Liver (tissue), 8 donors: ENCODE measurements at regions not wholly inside any gene's neighbourhood (a gene's known extent, or its start where the extent isn't known, plus 50 kb on each side); places are given as distances from the start of the nearest gene placed in this dataset.
"Not testable (repeated sequence)": the region's sequence is repeated elsewhere in the genome, so short reads cannot be mapped to it uniquely, and the experiment has no call there.

Experiments used
- DNase-seq: peaks from one replicate; pipeline ENCODE4 v3.0.0-alpha.2; 2017; ENCODE audit warnings: low spot score
- H3K27ac ChIP-seq, 2 donors: one replicate each; pipeline ENCODE4 v1.7.0; 2013; ENCODE audit warnings: inconsistent platforms in 2 of 2, low read length in 2 of 2, control low read depth in 1 of 2, low read depth in 1 of 2, mild to moderate bottlenecking in 1 of 2
- H3K27me3 ChIP-seq, 4 donors: one replicate each; pipeline versions ENCODE4 v1.6.1 to v1.7.0; 2013; ENCODE audit warnings: low read length in 3 of 4, inconsistent platforms in 1 of 4, mild to moderate bottlenecking in 1 of 4, moderate library complexity in 1 of 4; ENCODE audit not compliant: control insufficient read depth in 4 of 4, insufficient read depth in 4 of 4
- H3K36me3 ChIP-seq, 4 donors: one replicate each; pipeline versions ENCODE4 v1.6.1 to v1.7.0; 2013; ENCODE audit warnings: low read length in 3 of 4, mild to moderate bottlenecking in 3 of 4, low read depth in 1 of 4, moderate library complexity in 1 of 4; ENCODE audit not compliant: control insufficient read depth in 4 of 4, insufficient read depth in 3 of 4
- H3K4me1 ChIP-seq, 4 donors: one replicate each; pipeline versions ENCODE4 v1.6.1 to v1.7.0; 2013; ENCODE audit warnings: low read length in 3 of 4, mild to moderate bottlenecking in 3 of 4, moderate library complexity in 1 of 4; ENCODE audit not compliant: control insufficient read depth in 4 of 4, insufficient read depth in 4 of 4
- H3K4me3 ChIP-seq, 3 donors: one replicate each; pipeline versions ENCODE4 v1.6.1 to v1.7.0; 2013; ENCODE audit warnings: low read length in 3 of 3, control low read depth in 1 of 3, low read depth in 1 of 3, mild to moderate bottlenecking in 1 of 3
- H3K9ac ChIP-seq, 2 donors: one replicate each; pipeline ENCODE4 v1.7.0; 2013; ENCODE audit warnings: low read length in 2 of 2, mild to moderate bottlenecking in 2 of 2, moderate library complexity in 2 of 2, control low read depth in 1 of 2, low read depth in 1 of 2
- H3K9me3 ChIP-seq, 4 donors: one replicate each; pipeline versions ENCODE4 v1.6.1 to v1.7.0; 2013; ENCODE audit warnings: low read length in 3 of 4; ENCODE audit not compliant: control insufficient read depth in 4 of 4
- ATF3 ChIP-seq: IDR thresholded peaks from 2 replicates; pipeline ENCODE4 v1.6.1; 2016; ENCODE audit warnings: antibody characterized with exemption
- CTCF ChIP-seq: fragments of 150-350 bp; IDR thresholded peaks from 2 replicates; pipeline ENCODE4 v1.5.1; 2017; ENCODE audit warnings: improper control_type of control experiment, low read depth, low read length; ENCODE audit not compliant: missing input control
- EGR1 ChIP-seq, 2 donors: IDR thresholded peaks; 2 replicates each; pipeline ENCODE4 v1.6.1; 2016 to 2018; ENCODE audit warnings: antibody characterized with exemption in 2 of 2, low read depth in 2 of 2
- FOXA1 ChIP-seq: IDR thresholded peaks from 2 replicates; pipeline ENCODE4 v1.6.1; 2016; ENCODE audit warnings: antibody characterized with exemption
- FOXA2 ChIP-seq: IDR thresholded peaks from 2 replicates; pipeline ENCODE4 v1.6.1; 2016; ENCODE audit warnings: antibody characterized with exemption
- GABPA ChIP-seq, 2 donors: IDR thresholded peaks in 1 of 2; conservative IDR thresholded peaks in 1 of 2; 2 replicates each; pipeline ENCODE4 v1.6.1; 2016; ENCODE audit warnings: antibody characterized with exemption in 2 of 2, mild to moderate bottlenecking in 1 of 2, moderate library complexity in 1 of 2
- HNF4A ChIP-seq, 2 donors: conservative IDR thresholded peaks; 2 replicates each; pipeline ENCODE4 v1.6.1; 2016; ENCODE audit warnings: antibody characterized with exemption in 2 of 2, mild to moderate bottlenecking in 2 of 2
- HNF4G ChIP-seq: IDR thresholded peaks from 2 replicates; pipeline ENCODE4 v1.6.1; 2016; ENCODE audit warnings: antibody characterized with exemption
- JUND ChIP-seq, 2 donors: IDR thresholded peaks; 2 replicates each; pipeline ENCODE4 v1.6.1; 2016; ENCODE audit warnings: antibody characterized with exemption in 2 of 2
- MAX ChIP-seq: IDR thresholded peaks from 2 replicates; pipeline ENCODE4 v1.6.1; 2016; ENCODE audit warnings: antibody characterized with exemption
- NR2F2 ChIP-seq: IDR thresholded peaks from 2 replicates; pipeline ENCODE4 v1.6.1; 2016; ENCODE audit warnings: antibody characterized with exemption
- RAD21 ChIP-seq, 2 donors: IDR thresholded peaks; 2 replicates each; pipeline ENCODE4 v1.6.1; 2016; ENCODE audit warnings: antibody characterized with exemption in 2 of 2, mild to moderate bottlenecking in 2 of 2
- REST ChIP-seq: IDR thresholded peaks from 2 replicates; pipeline ENCODE4 v1.6.1; 2016; ENCODE audit warnings: antibody characterized with exemption, mild to moderate bottlenecking
- RXRA ChIP-seq, 2 donors: IDR thresholded peaks; 2 replicates each; pipeline ENCODE4 v1.6.1; 2017 to 2018; ENCODE audit warnings: antibody characterized with exemption in 2 of 2, mild to moderate bottlenecking in 1 of 2
- TAF1 ChIP-seq: conservative IDR thresholded peaks from 2 replicates; pipeline ENCODE4 v1.6.1; 2016; ENCODE audit warnings: antibody characterized with exemption, mild to moderate bottlenecking
- YY1 ChIP-seq: IDR thresholded peaks from 2 replicates; pipeline ENCODE4 v1.6.1; 2016; ENCODE audit warnings: antibody characterized with exemption, mild to moderate bottlenecking
- ZBTB33 ChIP-seq: IDR thresholded peaks from 2 replicates; pipeline ENCODE4 v1.6.1; 2016; ENCODE audit warnings: antibody characterized with exemption
- WGBS: extraction: QIAGEN DNeasy Blood & Tissue Kit; methylation state at CpG from one replicate; pipeline ENCODE4 v1.1.7; 2013; 5-methylcytosine and 5-hydroxymethylcytosine counted together
- donor health status: healthy.
- donor health status: healthy.
- donor health status: healthy.
- donor health status: healthy.
- donor health status: healthy.

GRCh38 chr2:144770616-144771230, 250.8 kb upstream of the ZEB2 start:
- Histone ChIP-seq H3K9ac (no peak overlapping the region), H3K4me3 (no peak overlapping the region), H3K27ac (no peak overlapping the region), H3K9me3 (no peaks in the 10 kb centered on the region), H3K4me1 (no peaks in the 10 kb centered on the region), H3K27me3 (no peaks in the 10 kb centered on the region), H3K36me3 (no peaks in the 10 kb centered on the region)
- TF ChIP-seq FOXA2: no peak
- TF ChIP-seq RAD21 (IDR thresholded peaks at IDR 0.05): no peak
- no peak for TF ChIP-seq EGR1 (IDR thresholded peaks at IDR 0.05; ENCODE audit: low read depth in 2 of 2)
- TF ChIP-seq ZBTB33: no peak
- TF ChIP-seq GABPA (IDR thresholded peaks at IDR 0.05 in 1 of 2, conservative IDR thresholded peaks at IDR 0.05 in 1 of 2): no peak
- no peak for TF ChIP-seq YY1
- TF ChIP-seq HNF4A (conservative IDR thresholded peaks at IDR 0.05): no peak
- TF ChIP-seq NR2F2: no peak
- no peak for TF ChIP-seq FOXA1
- TF ChIP-seq ATF3: no peak
- TF ChIP-seq MAX: no peak
- TF ChIP-seq CTCF: no peak
- no peak for TF ChIP-seq RXRA (IDR thresholded peaks at IDR 0.05)
- TF ChIP-seq JUND (IDR thresholded peaks at IDR 0.05): no peak
- no peak for TF ChIP-seq HNF4G
- no peak for DNase-seq
- WGBS: 67% methylated on average over 6 of the region's 6 CpGs

GRCh38 chr2:144760939-144761338, 241.0 kb upstream of the ZEB2 start:
- DNase-seq, H3K27me3 ChIP-seq, H3K27ac ChIP-seq, H3K4me1 ChIP-seq, H3K4me3 ChIP-seq, H3K9ac ChIP-seq, H3K9me3 ChIP-seq, H3K36me3 ChIP-seq: not testable (repeated sequence)
- 70% methylated on average over 2 of the region's 2 CpGs for WGBS

GRCh38 chr2:144759746-144760145, 239.8 kb upstream of the ZEB2 start:
- Histone ChIP-seq H3K4me1 (no peaks in the 10 kb centered on the region), H3K9me3 (no peaks in the 10 kb centered on the region), H3K4me3 (no peak overlapping the region)
- no peak for TF ChIP-seq ATF3
- no peak for TF ChIP-seq RXRA (IDR thresholded peaks at IDR 0.05)
- no peak for TF ChIP-seq REST
- TF ChIP-seq HNF4A (conservative IDR thresholded peaks at IDR 0.05): no peak
- TF ChIP-seq JUND (IDR thresholded peaks at IDR 0.05): no peak
- TF ChIP-seq NR2F2: no peak
- TF ChIP-seq RAD21 (IDR thresholded peaks at IDR 0.05): no peak
- TF ChIP-seq TAF1: no peak
- TF ChIP-seq ZBTB33: no peak

More at GRCh38 chr2:144759746-144760145, 239.8 kb upstream of the ZEB2 start:
- H3K9ac ChIP-seq: no peak overlapping the region
- no peaks in the 10 kb centered on the region for H3K27me3 ChIP-seq
- no peaks in the 10 kb centered on the region for H3K36me3 ChIP-seq
- no peak for DNase-seq
- H3K27ac ChIP-seq: no peak overlapping the region
